ENCODE measurements at regions not wholly inside any gene's neighbourhood (a gene's known extent, or its start where the extent isn't known, plus 50 kb on each side); places are given as distances from the start of the nearest gene placed in this dataset.

DNA sequence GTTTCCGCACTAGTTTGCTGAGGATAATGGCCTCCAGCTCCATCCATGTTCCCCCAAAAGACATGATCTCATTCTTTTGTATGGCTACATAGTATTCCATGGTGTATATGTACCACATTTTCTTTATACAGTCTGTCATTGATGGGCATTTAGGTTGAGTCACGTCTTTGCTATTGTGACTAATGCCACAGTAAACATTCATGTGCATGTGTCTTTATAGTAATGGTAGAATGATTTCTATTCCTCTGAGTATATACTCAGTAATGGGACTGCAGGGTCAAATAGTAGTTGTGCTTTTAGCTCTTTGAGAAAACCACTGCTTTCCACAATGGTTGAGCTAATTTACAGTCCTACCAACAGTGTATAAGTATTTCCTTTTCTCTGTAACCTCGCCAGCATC, 78.3 kb upstream of the BCL9 start:
- DNase-seq (ENCODE audit: low spot score): no peak

DNA sequence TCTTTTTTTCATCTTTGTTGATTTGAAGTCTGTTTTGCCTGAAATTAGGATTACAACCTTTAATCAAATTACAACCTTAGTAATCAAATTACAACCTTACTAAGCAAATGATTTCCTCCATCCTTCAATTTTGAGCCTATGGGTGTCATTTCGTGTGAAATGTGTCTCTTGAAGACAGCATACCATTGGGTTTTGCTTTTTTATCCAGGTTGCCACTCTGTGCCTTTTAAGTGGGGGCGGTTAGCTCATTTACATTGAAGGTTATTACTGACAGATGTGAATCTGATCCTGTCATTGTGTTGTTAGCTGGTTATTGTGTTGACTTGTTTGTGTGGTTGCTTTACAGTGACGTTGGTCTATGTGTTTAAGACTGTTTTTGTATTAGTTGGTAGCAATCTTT, 74.8 kb upstream of the BCL9 start:
- DNase-seq (ENCODE audit: low spot score): no peak

DNA sequence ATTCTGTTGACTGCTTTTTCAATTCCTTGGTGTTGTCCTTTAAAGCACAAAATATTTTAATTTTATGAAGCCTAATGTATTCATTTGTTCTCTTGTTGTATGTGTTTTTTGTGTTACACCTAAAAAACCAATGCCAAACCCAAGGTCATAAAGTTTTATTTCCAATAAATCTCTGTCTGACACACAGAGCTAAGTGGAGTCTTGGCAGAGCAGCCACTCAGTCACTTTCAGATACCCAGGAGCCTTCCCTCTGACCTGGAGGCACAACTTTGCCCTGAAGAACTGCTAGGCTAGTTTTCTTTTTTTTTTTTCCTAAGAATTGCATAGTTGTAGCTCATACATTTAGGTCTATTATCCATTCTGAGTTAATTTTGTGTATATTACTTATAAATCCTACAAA, 71.2 kb upstream of the BCL9 start:
- DNase-seq (ENCODE audit: low spot score): no peak

DNA sequence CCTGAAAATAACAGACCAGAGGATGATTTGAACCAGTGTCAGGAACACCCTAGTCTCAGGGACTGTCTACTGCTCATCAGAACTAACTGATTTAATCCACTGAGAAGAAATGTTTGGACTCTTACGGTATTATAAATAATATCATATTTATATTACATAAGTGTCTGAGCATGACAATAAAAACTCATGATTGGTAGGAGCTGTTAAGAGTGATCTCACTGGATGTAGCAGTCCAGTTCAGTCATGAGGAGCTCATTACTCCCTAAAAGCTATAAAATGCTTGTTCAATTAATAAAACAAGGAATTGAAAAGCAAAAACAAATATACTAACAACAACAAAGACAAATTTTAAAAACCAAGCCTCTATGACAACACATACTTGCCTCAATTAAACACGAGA, 68.8 kb upstream of the BCL9 start:
- DNase-seq (ENCODE audit: low spot score): no peak

DNA sequence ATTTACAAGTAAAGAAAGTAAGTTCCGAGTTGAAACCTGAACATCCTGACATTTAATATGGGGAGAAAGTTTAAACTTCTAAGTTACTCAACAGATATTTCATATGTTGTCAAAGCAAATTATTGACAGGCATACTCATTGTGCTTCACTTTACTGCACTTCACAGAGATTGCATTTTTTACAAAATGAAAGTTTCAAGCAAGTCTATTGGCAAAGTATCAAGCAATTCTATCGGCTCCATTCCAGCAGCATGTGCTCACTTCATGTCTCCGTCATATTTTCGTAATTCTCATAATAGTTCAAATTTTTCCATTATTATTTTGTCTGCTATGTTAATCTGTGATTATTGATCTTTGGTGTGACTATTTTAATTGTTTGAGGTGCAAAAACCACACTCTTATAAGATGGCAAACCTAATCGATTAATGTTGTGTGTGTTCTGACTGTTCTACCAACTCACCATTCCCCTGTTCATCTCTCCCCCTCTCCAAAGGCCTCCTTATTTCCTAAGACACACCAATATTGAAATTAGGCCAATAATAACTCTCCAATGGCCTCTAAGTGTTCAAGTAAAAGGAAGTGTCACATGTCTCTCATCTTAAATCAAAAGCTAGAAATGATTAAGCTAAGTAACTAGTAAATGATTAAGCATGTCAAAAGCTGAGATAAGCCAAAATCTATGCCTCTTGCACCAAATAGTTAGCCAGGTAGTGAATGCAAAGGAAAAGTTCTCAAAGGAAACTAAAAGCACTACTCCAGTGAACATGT, 68.2 kb upstream of the BCL9 start:
- DNase-seq (ENCODE audit: low spot score): no peak

DNA sequence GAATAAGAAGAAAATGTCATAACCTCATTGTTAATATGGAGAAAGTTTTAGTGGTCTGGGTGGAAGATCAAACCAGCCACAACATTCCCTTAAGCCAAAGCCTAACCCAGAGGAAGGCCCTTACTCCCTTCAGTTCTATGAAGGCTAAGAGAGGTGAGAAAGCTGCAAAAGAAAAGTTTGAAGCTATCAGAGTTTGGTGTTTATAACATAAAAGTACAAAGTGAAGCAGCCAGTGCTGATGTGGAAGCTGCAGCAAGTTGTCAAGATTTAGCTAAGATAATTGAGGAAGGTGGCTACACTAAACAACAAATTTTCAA, 67.6 kb upstream of the BCL9 start:
- DNase-seq (ENCODE audit: low spot score): no peak

DNA sequence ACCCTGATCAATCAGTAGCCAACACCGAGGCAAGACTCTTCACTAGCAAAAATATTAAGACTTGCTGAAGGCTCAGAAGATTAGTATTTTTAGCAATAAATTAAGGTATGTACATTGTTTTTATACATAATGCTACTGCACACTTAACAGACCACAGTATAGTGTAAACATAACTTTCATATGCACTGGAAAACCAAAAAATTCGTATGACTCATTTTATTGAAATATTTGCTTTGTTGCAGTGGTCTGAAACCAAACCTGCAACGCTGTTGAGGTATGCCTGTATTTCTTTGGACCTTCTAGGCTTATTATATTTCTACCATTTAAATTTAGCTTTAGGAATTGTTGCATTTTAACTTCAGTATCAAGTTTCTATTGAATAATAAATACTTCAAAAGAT, 65.8 kb upstream of the BCL9 start:
- DNase-seq (ENCODE audit: low spot score): no peak

DNA sequence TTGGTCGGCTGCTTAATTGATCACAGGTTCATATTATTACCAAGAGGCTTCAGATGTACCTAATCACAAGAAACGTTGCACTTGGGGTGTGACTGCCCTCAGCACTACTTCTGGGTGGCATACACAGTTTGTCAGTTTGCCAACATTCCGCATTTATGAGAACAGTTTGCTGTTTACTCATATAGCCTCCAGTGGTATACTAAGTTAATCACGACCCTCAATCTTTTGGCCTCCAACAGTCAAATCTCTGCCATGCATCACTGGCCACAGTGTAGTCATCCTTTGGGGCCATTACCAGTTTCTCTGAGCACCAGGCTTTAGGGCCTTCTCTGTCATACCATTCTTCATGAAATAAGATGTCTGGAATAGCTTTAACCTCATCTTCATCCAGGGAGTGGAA, 62.8 kb upstream of the BCL9 start:
- DNase-seq (ENCODE audit: low spot score): no peak

DNA sequence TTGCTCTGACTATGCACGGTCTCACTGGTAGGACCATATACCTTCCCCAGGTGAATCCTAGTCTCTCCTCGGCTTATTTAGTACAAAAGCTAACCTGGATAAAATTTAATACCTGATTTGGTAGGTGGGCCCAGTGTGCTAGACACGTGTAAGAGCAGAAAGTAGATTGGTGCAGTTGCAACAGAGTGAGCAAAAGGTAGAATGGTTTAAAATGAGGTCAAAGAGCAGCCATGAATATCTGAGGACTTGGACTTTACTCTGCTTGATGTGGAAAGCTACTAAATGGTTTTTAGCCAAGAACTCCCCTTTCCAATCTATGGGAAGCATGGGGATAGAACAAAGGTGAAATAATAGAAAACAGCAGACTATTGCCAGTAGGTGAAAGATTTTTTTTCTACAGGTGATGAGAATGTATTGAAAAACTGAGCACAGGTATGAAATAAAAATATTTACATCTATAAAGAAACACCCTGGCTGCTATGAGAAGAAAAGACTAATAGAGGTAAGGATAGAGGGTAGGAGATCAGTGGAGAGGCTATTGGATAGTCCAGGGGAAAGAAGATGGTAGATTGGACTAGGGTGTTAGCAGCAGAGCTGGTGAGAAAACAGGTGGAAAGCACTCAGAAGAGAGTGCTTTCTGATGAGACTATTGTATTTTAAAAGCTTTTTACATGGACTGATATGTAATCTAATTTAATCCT, 61.3 kb upstream of the BCL9 start:
- no peak for DNase-seq (ENCODE audit: low spot score)

DNA sequence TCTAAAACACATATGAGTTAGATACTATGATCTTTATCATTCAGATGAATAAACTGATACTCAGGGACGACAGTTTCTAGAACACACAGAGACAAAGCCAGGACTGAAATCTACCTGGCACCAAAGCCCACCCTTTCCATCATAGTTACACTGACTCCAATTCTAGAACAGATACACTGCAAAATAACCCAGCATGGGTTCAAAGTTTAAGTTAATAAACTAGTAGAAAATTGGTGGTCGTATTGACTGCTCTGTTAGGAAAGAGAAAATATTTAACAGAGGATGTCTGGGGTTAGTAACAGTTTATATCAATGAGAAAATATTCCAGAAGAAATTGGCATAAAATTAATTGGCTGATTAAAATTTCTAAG, 60.8 kb upstream of the BCL9 start:
- no peak for DNase-seq (ENCODE audit: low spot score)

DNA sequence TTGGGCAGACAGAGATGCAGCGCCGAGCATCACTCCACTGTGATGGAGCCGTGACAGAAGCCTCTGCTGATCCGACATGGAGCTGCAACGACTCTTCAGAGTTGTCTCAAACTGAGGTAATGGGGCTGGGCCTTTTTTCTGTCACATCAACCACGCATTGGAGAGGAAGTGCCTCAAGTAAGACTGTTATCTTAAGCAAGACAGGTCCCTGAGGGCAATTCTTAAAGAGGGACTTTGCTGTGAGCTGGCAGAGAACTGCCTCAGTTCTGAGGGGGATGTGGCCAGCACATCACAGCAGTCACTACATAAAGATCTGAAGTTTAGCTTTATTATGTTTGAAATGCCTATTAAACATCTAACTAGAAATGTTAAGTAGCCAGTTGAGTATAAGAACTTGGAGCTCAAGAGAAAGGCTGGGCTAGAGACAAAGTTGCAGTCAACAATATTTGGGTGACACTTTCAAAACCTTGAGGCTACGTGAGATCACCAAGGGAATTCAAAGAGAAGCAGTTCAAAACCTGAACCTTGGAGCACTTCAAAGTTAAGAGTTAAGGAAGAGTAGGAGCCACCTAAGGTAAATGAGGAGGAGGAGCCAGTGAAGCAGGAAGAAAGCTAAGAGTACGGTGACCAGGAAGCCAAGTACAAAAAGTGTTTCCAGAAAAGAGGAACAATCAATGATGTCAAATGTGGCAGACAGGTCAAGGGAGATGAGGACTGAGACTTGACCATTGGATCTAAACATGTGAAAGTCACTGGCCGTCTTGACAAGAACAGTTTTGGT, 54.2 kb upstream of the BCL9 start:
- no peak for DNase-seq (ENCODE audit: low spot score)

DNA sequence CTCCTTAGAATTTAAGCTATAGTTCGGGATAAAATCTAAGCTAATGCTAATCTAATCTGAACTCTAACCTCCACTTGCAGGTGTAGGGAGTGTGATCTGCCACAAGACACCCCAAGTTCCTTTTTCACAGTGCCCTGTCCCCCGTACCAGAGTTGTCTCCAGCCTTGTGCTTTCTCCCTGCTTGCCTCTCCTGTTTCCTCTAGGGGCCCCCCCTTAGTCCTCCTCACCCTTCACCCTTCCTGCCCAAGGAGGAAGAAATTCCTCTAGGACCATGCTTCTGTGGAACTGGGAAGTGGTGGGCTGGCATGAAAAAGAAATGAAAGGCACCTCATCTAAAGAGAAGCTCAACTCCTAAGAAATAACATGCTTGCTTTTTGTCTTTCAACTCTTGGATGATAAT, 50.2 kb upstream of the BCL9 start:
- DNase-seq (ENCODE audit: low spot score): no peak
